Fibroblast of skin of abdomen (primary cell): ENCODE measurements at regions not wholly inside any gene's neighbourhood (a gene's known extent, or its start where the extent isn't known, plus 50 kb on each side); places are given as distances from the start of the nearest gene placed in this dataset.
"Not testable (repeated sequence)": the region's sequence is repeated elsewhere in the genome, so short reads cannot be mapped to it uniquely, and the experiment has no call there.

ENCODE experiments used
- DNase-seq: peaks from one replicate; pipeline ENCODE4 v3.0.0-alpha.2; 2013

DNA sequence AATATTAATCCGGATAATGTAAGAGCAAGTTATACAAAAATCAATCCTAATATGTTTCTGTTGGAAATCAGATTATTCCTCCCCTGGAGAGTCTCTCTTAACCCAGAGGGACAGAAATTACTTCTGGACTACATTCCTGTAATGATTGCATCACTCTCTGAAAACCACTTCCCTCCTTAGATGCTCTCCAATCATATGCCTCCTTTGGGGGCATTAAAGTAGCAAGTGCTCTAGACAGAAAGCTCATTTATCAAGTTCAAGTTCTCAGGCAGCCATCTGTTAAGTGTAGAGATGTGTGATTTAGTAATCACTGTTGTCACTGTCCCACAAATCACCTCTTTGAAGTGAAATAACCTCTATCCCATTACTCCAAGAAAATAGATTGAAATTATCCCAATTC is 247.1 kb downstream of the SLCO4C1 start:
- peak; percentile 0 for DNase-seq

DNA sequence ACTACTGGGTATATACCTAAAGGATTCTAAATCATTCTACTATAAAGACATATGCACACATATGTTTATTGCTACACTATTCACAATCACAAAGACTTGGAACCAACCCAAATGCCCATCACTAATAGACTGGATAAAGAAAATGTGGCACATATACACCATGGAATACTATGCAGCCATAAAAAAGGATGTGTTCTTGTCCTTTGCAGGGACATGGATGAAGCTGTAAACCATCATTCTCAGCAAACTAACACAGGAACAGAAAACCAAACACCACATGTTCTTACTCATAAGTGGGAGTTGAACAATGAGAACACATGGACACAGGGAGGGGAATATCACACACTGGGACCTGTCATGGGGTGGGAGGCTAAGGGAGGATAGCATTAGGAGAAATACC is 249.0 kb downstream of the SLCO4C1 start:
- DNase-seq, result not testable (repeated sequence)

- no peak for DNase-seq
Observed at GRCh38 chr5:102040326-102040725, 255.8 kb downstream of the SLCO4C1 start.

GRCh38 chr5:102036927-102037326 is 259.2 kb downstream of the SLCO4C1 start:
- DNase-seq, result no peak

- no peak for DNase-seq
Observed at GRCh38 chr5:102031711-102032110, 264.4 kb downstream of the SLCO4C1 start.

GRCh38 chr5:102018690-102019089 is 277.4 kb downstream of the SLCO4C1 start:
- DNase-seq, result no peak

GRCh38 chr5:102018279-102018678 is 277.8 kb downstream of the SLCO4C1 start:
- no peak for DNase-seq

- DNase-seq, result no peak
Observed at GRCh38 chr5:102014371-102014770, 281.7 kb downstream of the SLCO4C1 start.

- DNase-seq, result no peak
Observed at GRCh38 chr5:102010644-102011043, 285.4 kb downstream of the SLCO4C1 start.

DNA sequence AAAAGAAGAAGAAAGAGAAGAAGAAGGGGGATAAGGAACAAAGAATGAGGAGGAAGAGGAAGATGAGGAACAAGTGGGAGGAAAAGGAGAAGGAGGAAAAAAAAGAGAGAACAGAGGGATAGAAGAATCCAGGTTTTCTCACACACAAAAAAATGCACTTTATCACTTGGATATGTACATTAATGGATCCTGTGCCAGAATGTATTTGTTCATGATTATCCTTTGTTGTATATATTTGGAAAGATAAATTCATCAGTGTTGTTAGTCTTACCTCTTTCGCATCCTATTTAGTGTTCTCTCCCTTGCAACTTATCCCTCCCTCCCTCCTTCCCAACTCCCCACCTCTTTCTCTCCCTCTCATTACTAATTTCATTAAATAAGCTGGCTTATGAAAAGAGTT is 298.8 kb downstream of the SLCO4C1 start:
- no peak for DNase-seq

DNA sequence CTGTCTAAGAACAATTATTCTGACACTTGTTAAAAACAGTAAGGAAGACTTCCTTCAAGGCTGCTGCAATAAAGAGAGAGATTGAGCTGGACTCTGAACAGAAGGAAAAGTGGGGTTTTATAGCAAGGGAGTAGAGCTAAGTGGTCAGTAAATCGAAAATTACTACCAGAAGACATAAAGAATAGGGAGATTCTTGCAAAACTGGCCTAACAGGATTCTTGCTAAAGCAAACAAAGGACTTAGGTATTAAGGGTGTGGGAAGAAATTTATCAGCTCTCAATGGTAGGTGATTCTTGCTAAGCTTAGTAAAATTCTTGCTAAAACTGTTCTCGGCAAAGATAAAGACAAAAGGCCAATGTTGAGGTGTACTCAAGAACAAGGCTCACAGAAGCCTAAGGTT is 300.5 kb downstream of the SLCO4C1 start:
- DNase-seq, result no peak

DNA sequence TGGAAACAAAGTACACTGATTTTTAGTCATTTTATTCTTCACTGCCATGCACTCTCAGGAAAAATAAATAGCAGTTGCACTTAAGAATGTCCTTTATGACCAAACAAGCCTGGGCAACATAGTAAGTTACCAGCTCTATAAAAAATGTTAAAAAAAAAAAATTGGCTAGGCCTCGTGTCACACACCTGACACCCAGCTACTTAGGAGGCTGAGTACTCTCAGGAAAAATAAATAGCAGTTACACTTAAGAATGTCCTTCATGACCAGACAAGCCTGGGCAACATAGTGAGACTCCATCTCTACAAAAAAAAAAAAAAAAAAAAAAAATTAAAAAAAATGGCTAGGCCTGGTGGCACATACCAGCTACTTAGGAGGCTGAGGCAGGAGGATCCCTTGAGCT is 304.6 kb downstream of the SLCO4C1 start:
- no peak for DNase-seq

- no peak for DNase-seq
Observed at GRCh38 chr5:101989659-101990058, 306.4 kb downstream of the SLCO4C1 start.

- DNase-seq, result peak; percentile 29
Observed at GRCh38 chr5:101977729-101978345, 318.2 kb downstream of the SLCO4C1 start.

DNA sequence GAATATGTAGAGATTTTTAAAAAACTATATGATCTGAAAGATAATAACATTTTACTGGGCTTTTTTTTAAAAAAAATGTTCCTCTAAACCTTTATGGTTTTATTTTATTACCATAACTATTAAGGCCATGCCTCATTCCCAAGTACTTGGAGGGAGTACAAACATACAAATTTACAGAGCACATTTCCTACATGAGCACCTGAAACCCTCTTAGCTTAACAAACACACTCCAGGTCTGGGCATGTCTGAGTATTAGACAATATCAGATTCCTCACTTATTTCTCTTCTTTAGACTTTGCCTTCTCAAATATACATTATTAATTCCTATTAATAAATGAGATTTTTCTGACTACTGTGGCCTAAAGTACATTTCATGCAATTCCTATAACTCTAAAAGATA is 319.2 kb downstream of the SLCO4C1 start:
- DNase-seq, result no peak

GRCh38 chr5:101969742-101970141 is 326.3 kb downstream of the SLCO4C1 start:
- no peak for DNase-seq

GRCh38 chr5:101966476-101966875 is 329.6 kb downstream of the SLCO4C1 start:
- DNase-seq, result no peak

DNA sequence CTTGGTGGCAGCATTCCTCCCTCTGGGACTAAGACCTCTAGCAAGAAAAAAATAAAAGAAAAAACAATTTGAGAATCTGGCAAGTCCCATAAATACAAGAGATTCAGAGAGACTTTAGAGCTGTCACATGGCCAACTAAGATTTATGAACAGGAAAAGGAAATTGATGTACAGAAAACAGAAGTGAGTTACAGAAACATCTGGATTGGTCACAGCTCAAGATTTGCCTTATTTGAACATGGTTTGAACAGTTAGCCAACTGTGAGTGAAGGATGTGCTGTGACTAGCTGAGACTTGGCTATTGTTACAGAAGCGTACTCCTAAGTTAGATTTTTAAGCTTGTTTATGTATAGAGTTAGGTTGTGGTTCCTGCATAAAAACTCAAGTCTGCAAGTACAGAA is 340.2 kb downstream of the SLCO4C1 start:
- DNase-seq, result no peak

DNA sequence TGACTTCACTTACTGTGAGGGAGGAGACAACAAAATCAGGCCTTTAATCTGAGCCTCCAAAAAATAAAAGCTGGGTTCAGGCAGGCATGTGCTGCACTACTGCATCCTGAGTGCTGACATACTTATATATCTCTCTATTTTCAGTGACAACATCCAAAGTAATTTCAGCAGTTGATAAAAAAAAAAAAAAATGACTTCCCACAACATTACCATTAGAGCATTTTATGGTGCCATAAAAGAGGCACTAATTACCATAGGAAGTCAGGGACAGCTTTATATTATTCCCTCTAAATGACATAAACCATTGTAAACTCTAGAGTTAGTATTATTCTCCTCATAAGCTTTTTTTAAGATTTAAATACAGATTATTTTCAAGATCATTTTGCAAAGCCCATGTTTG is 346.1 kb downstream of the SLCO4C1 start:
- no peak for DNase-seq

- DNase-seq, result no peak
Observed at GRCh38 chr5:101948615-101949014, 347.5 kb downstream of the SLCO4C1 start.

DNA sequence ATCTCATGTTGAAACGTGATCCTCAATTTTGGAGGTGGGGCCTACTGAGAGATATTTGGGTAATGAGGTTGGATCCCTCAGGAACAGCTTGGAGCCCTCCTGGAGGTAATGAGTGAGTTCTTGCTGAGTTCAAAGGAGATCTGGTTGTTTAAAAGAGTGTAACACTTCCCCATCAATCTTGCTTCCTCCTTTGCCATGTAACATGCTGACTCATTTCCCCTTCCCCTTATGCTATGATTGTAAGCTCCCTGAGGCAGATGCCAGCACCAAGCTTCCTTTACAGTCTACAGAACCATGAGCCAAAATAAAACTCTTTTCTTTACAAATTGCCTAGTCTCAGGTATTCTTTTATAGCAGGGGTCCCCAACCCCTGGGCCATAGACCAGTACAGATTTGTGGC is 352.3 kb downstream of the SLCO4C1 start:
- no peak for DNase-seq

DNA sequence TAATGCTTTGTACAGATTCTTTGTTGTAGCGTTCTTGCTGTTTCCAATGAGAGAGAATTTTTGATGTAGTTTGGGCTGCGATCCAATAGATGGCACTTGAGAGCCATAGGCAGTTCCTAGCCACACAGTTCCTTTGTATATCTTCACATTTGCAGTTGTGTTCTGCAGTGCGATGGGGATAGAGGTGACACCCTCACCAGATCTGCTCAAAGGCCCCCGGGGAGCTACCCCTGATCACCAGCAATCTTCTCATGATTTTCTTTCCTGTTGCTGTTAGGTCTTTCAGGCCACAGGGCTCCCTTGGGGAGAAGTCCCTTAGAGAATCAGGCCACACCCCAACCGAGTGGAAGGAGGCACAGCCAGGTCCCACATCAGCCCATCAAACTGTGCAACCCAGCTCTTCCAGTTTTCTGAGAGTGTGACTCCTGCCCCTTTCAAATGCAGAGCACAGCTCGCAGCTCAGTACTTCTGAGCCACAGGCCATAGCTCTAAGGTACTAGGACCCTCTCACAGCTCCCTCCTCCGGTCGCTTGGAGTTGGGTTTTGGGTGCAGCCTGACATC is 353.7 kb downstream of the SLCO4C1 start:
- peak; percentile 4 for DNase-seq

DNA sequence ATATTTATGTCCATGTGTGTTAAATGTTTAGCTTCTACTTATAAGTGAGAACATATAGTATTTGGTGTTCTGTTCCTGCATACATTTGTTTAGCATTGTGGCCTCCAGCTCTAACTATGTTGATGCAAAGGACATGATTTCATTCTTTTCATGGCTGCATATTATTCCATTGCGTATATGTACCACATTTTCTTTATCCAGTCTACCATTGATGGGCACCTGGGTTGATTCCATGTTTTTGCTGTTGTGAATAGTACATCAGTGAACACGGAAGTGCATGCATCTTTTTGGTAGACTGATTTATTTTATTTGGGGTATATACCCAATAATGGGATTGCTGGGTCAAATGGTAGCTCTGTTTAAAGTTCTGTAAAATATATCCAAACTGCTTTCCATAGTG is 359.0 kb downstream of the SLCO4C1 start:
- no peak for DNase-seq

DNA sequence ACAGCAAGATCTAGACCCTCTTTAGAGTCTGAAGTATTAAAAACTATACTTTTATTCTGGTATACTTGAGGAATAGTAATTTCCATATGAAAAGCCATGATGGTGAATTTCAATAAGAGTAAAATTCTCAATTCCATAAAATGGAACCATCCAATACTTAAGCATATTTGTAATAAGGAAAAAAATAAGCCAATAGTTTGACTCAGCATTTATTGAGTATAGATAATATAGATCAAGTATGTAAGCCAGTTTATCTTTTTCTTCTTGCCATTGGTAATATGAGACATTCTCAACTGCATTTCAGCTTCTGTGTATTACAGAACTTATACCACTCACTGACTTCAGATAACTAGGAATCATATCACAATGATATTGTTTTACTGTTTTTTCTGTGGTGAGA is 361.0 kb downstream of the SLCO4C1 start:
- no peak for DNase-seq

DNA sequence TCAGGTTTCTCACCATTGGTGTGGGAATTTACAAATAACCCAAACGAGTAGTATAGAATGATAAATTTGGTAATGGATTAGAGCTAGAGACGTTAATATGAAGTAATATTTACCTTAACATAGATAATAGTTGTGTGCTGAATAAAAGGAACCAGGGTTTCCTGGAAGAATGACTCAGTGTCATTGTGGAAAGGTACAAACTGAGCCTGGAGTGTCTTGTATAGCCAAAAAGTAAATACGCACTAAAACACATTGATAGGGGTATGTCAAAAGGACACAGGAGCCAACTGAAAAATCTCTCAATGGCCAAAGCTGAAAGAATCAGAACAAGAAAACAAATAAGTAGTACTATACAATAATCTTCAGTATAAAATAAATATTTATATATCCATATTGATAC is 363.5 kb downstream of the SLCO4C1 start:
- DNase-seq, result no peak
